H9 (cell line): ENCODE measurements at regions not wholly inside any gene's neighbourhood (a gene's known extent, or its start where the extent isn't known, plus 50 kb on each side); places are given as distances from the start of the nearest gene placed in this dataset.

Source experiments
- DNase-seq: peaks from one replicate; pipeline ENCODE4 v3.0.0-alpha.2; 2017
- H2AFZ ChIP-seq: one replicate; pipeline ENCODE4 v1.6.1; 2013; ENCODE audit warnings: mild to moderate bottlenecking, low read length, control low read depth, moderate library complexity
- H2AK5ac ChIP-seq: 2 replicates; pipeline ENCODE4 v1.6.1; 2013; ENCODE audit warnings: low read length, control low read depth, mixed read lengths; ENCODE audit not compliant: insufficient read length
- H2BK120ac ChIP-seq: one replicate; pipeline ENCODE4 v1.6.1; 2013; ENCODE audit warnings: low read depth, mild to moderate bottlenecking, low read length, control low read depth, inconsistent platforms; ENCODE audit not compliant: poor library complexity, severe bottlenecking
- H2BK12ac ChIP-seq: 2 replicates; pipeline ENCODE4 v1.6.1; 2013; ENCODE audit warnings: low read length, control low read depth, mixed read lengths, low read depth; ENCODE audit not compliant: insufficient read length
- H2BK15ac ChIP-seq: 2 replicates; pipeline ENCODE4 v1.6.1; 2013; ENCODE audit warnings: low read depth, low read length, control low read depth
- H2BK20ac ChIP-seq: one replicate; pipeline ENCODE4 v1.6.1; 2013; ENCODE audit warnings: low read depth, mild to moderate bottlenecking, low read length, control low read depth, inconsistent platforms; ENCODE audit not compliant: poor library complexity, severe bottlenecking
- H2BK5ac ChIP-seq: 2 replicates; pipeline ENCODE4 v1.6.1; 2013; ENCODE audit warnings: low read length, control low read depth, mixed read lengths; ENCODE audit not compliant: insufficient read length
- H3K14ac ChIP-seq: 2 replicates; pipeline ENCODE4 v1.6.1; 2013; ENCODE audit warnings: low read length, control low read depth; ENCODE audit not compliant: insufficient read depth
- H3K18ac ChIP-seq: 2 replicates; pipeline ENCODE4 v1.6.1; 2013; ENCODE audit warnings: low read depth, mild to moderate bottlenecking, mixed read lengths, low read length, control low read depth; ENCODE audit not compliant: insufficient read length
- H3K23ac ChIP-seq: 2 replicates; pipeline ENCODE4 v1.6.1; 2013; ENCODE audit warnings: low read length, control low read depth, mixed read lengths, low read depth; ENCODE audit not compliant: insufficient read length
- H3K23me2 ChIP-seq: 2 replicates; pipeline ENCODE4 v1.6.1; 2013; ENCODE audit warnings: low read depth, mild to moderate bottlenecking, mixed read lengths, low read length, control low read depth; ENCODE audit not compliant: insufficient read length, poor library complexity, severe bottlenecking
- H3K27ac ChIP-seq: 2 replicates; pipeline ENCODE4 v1.5.1; 2013; ENCODE audit warnings: low read length, control low read depth, mixed read lengths, low read depth; ENCODE audit not compliant: insufficient read length
- H3K27me3 ChIP-seq: 2 replicates; pipeline ENCODE4 v1.6.1; 2013; ENCODE audit warnings: low read length, control low read depth, inconsistent platforms; ENCODE audit not compliant: insufficient read depth
- H3K4ac ChIP-seq: 2 replicates; pipeline ENCODE4 v1.6.1; 2013; ENCODE audit warnings: low read depth, mild to moderate bottlenecking, control low read depth, inconsistent platforms, low read length, moderate library complexity
- H3K4me1 ChIP-seq: 2 replicates; pipeline ENCODE4 v1.6.1; 2013; ENCODE audit warnings: low read length, control low read depth, inconsistent platforms; ENCODE audit not compliant: insufficient read depth
- H3K4me2 ChIP-seq: 2 replicates; pipeline ENCODE4 v1.6.1; 2013; ENCODE audit warnings: low read length, control low read depth, mixed read lengths; ENCODE audit not compliant: insufficient read length, insufficient read depth
- H3K56ac ChIP-seq: 2 replicates; pipeline ENCODE4 v1.6.1; 2013; ENCODE audit warnings: low read depth, mild to moderate bottlenecking, mixed read lengths, low read length, control low read depth; ENCODE audit not compliant: insufficient read length
- H3K79me1 ChIP-seq: 2 replicates; pipeline ENCODE4 v1.6.1; 2013; ENCODE audit warnings: low read depth, mild to moderate bottlenecking, moderate library complexity, low read length, control low read depth, inconsistent platforms; ENCODE audit not compliant: insufficient read depth, poor library complexity, severe bottlenecking
- H3K79me2 ChIP-seq: 2 replicates; pipeline ENCODE4 v1.6.1; 2013; ENCODE audit warnings: low read length, control low read depth, inconsistent platforms; ENCODE audit not compliant: insufficient read depth
- H3K9ac ChIP-seq: 2 replicates; pipeline ENCODE4 v1.6.1; 2013; ENCODE audit warnings: low read length, control low read depth, mixed read lengths; ENCODE audit not compliant: insufficient read length; ENCODE audit errors: extremely low read depth
- H3K9me3 ChIP-seq: one replicate; pipeline ENCODE4 v1.6.1; 2013; ENCODE audit warnings: low read depth, low read length, inconsistent platforms; ENCODE audit not compliant: control insufficient read depth
- H3T11ph ChIP-seq: one replicate; pipeline ENCODE4 v1.6.1; 2013; ENCODE audit warnings: mild to moderate bottlenecking, low read length, control low read depth, inconsistent platforms
- H4K20me1 ChIP-seq: one replicate; pipeline ENCODE4 v1.6.1; 2013; ENCODE audit not compliant: control insufficient read depth, insufficient read length, insufficient read depth
- H4K5ac ChIP-seq: 2 replicates; pipeline ENCODE4 v1.6.1; 2013; ENCODE audit warnings: low read depth, mild to moderate bottlenecking, mixed read lengths, low read length, control low read depth; ENCODE audit not compliant: insufficient read length
- H4K8ac ChIP-seq: replicated peaks from 2 replicates; pipeline ENCODE4 v1.6.1; 2013; ENCODE audit warnings: low read length, control low read depth, mixed read lengths, low read depth; ENCODE audit not compliant: insufficient read length
- H4K91ac ChIP-seq: 2 replicates; pipeline ENCODE4 v1.6.1; 2013; ENCODE audit warnings: low read depth, mild to moderate bottlenecking, moderate library complexity, mixed read lengths, low read length, control low read depth; ENCODE audit not compliant: insufficient read length
- H3K27ac Mint-ChIP-seq, 3 experiments: 2 replicates in 2 of 3; 3 replicates in 1 of 3; pipeline ENCODE4 v1.8.0; 2020 to 2021; ENCODE audit warnings: mixed read lengths in 3 of 3, mild to moderate bottlenecking in 1 of 3, moderate library complexity in 1 of 3
- H3K27me3 Mint-ChIP-seq: 2 replicates; pipeline ENCODE4 v1.8.0; 2021; ENCODE audit warnings: low read depth, mild to moderate bottlenecking, moderate library complexity, mixed read lengths
- H3K36me3 Mint-ChIP-seq, 3 experiments: 2 replicates in 2 of 3; 3 replicates in 1 of 3; pipeline ENCODE4 v1.8.0; 2020 to 2021; ENCODE audit warnings: low read depth in 3 of 3, mixed read lengths in 3 of 3; ENCODE audit not compliant: insufficient read depth in 1 of 3
- H3K4me1 Mint-ChIP-seq, 2 experiments: 2 replicates each; pipeline ENCODE4 v1.8.0; 2020; ENCODE audit warnings: mixed read lengths in 2 of 2
- H3K4me3 Mint-ChIP-seq, 2 experiments: 2 replicates in 1 of 2; 3 replicates in 1 of 2; pipeline ENCODE4 v1.8.0; 2020 to 2021; ENCODE audit warnings: mild to moderate bottlenecking in 2 of 2, mixed read lengths in 2 of 2, moderate library complexity in 1 of 2
- H3K9me3 Mint-ChIP-seq, 2 experiments: 2 replicates in 1 of 2; 3 replicates in 1 of 2; pipeline ENCODE4 v1.8.0; 2020; ENCODE audit warnings: mild to moderate bottlenecking in 2 of 2, mixed read lengths in 2 of 2, moderate library complexity in 1 of 2
- CTCF ChIP-seq: fragments of 200-600 bp; sonication (generic); conservative IDR thresholded peaks from 3 replicates; pipeline ENCODE4 v1.8.0; 2021; ENCODE audit warnings: antibody characterized with exemption, mild to moderate bottlenecking
- WGBS: extraction: QIAGEN DNeasy Blood & Tissue Kit; methylation state at CpG from one replicate; pipeline ENCODE4 v1.1.7; 2013; ENCODE audit warnings: missing lambda C conversion rate, low lambda C conversion rate, mixed read lengths; ENCODE audit not compliant: insufficient read length; ENCODE audit errors: extremely low coverage; 5-methylcytosine and 5-hydroxymethylcytosine counted together

- Histone ChIP-seq H2AFZ (no peak overlapping the region), H3K9ac (no peak overlapping the region), H2BK15ac (no peak overlapping the region), H3K4ac (no peak overlapping the region), H2BK12ac (no peak overlapping the region), H4K8ac (no peak overlapping the region), H3K4me1 (peaks cover 2% of the 10 kb centered on the region; the same call in 1 of the 2 replicates), H3K18ac (no peak overlapping the region), H2BK120ac (no peak overlapping the region), H3K79me1 (no peaks in the 10 kb centered on the region), H2BK5ac (no peak overlapping the region), H3K23me2 (no peaks in the 10 kb centered on the region), H3K27ac (no peak overlapping the region), H3K56ac (no peak overlapping the region), H3K14ac (no peak overlapping the region), H3K4me2 (no peak overlapping the region), H4K20me1 (no peaks in the 10 kb centered on the region), H2BK20ac (no peak overlapping the region), H3K9me3 (no peaks in the 10 kb centered on the region), H4K91ac (no peak overlapping the region), H2AK5ac (no peak overlapping the region), H3K79me2 (no peaks in the 10 kb centered on the region), H4K5ac (no peak overlapping the region), H3K23ac (no peak overlapping the region), H3T11ph (no peak overlapping the region), H3K27me3 (no peaks in the 10 kb centered on the region)
- Mint-ChIP-seq H3K36me3 (no peaks in the 10 kb centered on the region), H3K27me3 (peaks cover 8% of the 10 kb centered on the region), H3K27ac (no peak overlapping the region), H3K4me1 (peaks cover 34 to 42% of the 10 kb centered on the region in 2 experiments), H3K9me3 (no peaks in the 10 kb centered on the region; a peak in 2 of 5 replicates), H3K4me3 (no peak overlapping the region)
- TF ChIP-seq CTCF, result no peak
- WGBS, result no CpG with 5 or more reads among the region's 3 CpGs
- no peak for DNase-seq
These were observed 97.0 kb upstream of the KCNG1 start for GRCh38 chr20:51119914-51120313.
